Suprapubic skin (tissue), 4 donors: ENCODE measurements at regions not wholly inside any gene's neighbourhood (a gene's known extent, or its start where the extent isn't known, plus 50 kb on each side); places are given as distances from the start of the nearest gene placed in this dataset.
"Not testable (repeated sequence)": the region's sequence is repeated elsewhere in the genome, so short reads cannot be mapped to it uniquely, and the experiment has no call there.

Experiments
- DNase-seq, 2 donors: peaks; one replicate each; pipeline ENCODE4 v3.0.0-alpha.2; 2019; ENCODE audit warnings: low spot score in 2 of 2
- H3K27ac ChIP-seq: fragments of 200-600 bp; sonication (generic); one replicate; pipeline ENCODE4 v1.5.1; 2019
- H3K27me3 ChIP-seq: fragments of 200-600 bp; sonication (generic); one replicate; pipeline ENCODE4 v1.5.1; 2019
- H3K36me3 ChIP-seq: fragments of 200-600 bp; sonication (generic); one replicate; pipeline ENCODE4 v1.5.1; 2019
- H3K4me1 ChIP-seq: fragments of 200-600 bp; sonication (generic); one replicate; pipeline ENCODE4 v1.5.1; 2019
- H3K4me3 ChIP-seq: fragments of 200-600 bp; sonication (generic); one replicate; pipeline ENCODE4 v1.5.1; 2019; ENCODE audit warnings: mild to moderate bottlenecking
- H3K9me3 ChIP-seq: fragments of 200-600 bp; sonication (generic); one replicate; pipeline ENCODE4 v1.5.1; 2019
- CTCF ChIP-seq, 2 donors: fragments of 200-600 bp in 1 of 2; fragments of 450-650 bp in 1 of 2; sonication (generic) in 1 of 2; IDR thresholded peaks; one replicate each; pipeline ENCODE4 v1.5.1; 2016 to 2019; ENCODE audit warnings: antibody characterized with exemption in 2 of 2, mild to moderate bottlenecking in 1 of 2, moderate library complexity in 1 of 2
- EP300 ChIP-seq: sonication (generic); formaldehyde crosslinking; IDR thresholded peaks from one replicate; pipeline ENCODE4 v1.6.1; 2017; ENCODE audit warnings: antibody characterized with exemption
- POLR2A ChIP-seq, 2 donors: fragments of 450-650 bp; IDR thresholded peaks; one replicate each; pipeline ENCODE4 v1.6.1; 2017; ENCODE audit warnings: antibody characterized with exemption in 2 of 2, mild to moderate bottlenecking in 2 of 2, moderate library complexity in 2 of 2
- POLR2AphosphoS5 ChIP-seq, 3 donors: sonication (generic); formaldehyde crosslinking; IDR thresholded peaks; one replicate each; pipeline ENCODE4 v1.6.1; 2017; ENCODE audit warnings: antibody characterized with exemption in 3 of 3
- WGBS: methylation state at CpG from one replicate; pipeline ENCODE4 v1.1.5; 2018; 5-methylcytosine and 5-hydroxymethylcytosine counted together

DNA sequence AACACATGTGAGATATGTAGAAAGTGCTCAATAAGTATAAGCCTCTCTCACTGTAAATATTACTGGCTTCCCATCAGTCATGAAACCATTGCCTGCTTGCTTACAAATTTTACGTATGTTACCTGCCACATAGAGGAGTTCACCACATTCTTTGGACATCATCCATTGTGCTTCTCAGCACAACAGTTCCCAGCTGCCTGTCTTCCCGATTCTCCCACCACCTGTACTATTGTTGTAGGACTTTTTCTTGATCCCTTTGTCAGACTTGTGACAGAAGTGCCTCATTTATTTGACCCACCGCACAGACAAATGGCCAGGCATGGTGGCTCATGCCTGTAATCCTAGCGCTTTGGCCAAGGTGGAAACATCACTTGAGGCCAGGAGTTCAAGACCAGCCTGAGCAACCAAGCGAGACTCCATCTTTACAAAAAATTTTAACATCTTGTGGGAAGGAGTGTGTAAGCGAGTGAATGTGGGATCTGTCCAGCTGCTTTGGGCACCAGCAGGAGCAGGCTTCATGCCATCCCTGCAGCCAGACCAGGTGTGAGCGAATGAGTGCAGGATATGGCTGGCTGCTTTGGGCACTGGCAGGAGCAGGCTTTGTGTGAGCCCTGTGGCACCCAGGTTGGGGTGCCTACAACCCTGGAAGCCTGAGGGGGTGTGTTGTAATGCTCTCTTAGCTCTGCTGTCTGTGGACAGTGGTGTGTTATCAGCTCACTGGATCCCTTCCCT is 139.9 kb upstream of the ELL2 start:
- peaks cover 2% of the 10 kb centered on the region for H3K9me3 ChIP-seq
- TF ChIP-seq POLR2A (IDR thresholded peaks at IDR 0.05) = no peak
- TF ChIP-seq EP300 = no peak
- TF ChIP-seq CTCF (IDR thresholded peaks at IDR 0.05) = no peak
- TF ChIP-seq POLR2AphosphoS5 (IDR thresholded peaks at IDR 0.05) = no peak
- no peak overlapping the region for H3K27ac ChIP-seq
- no peak overlapping the region for H3K4me3 ChIP-seq
- no peaks in the 10 kb centered on the region for H3K4me1 ChIP-seq
- H3K27me3 ChIP-seq = no peaks in the 10 kb centered on the region
- 93% methylated on average over 7 of the region's 7 CpGs for WGBS
- DNase-seq = no peak
- no peaks in the 10 kb centered on the region for H3K36me3 ChIP-seq

DNA sequence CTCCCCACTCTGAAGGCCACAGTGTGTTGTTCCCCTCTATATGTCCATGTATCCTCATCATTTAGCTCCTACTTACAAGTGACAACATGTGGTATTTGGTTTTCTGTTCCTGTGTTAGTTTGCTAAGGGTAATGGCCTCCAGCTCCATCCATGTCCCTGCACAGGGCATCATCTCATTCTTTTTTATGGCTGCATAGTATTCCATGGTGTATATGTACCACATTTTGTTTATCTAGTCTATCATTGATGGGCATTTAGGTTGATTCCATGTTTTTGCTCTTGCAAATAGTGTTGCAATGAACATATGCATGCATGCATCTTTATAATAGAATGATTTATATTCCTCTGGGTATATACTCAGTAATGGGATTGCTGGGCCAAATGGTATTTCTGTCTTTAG is 135.8 kb upstream of the ELL2 start:
- not testable (repeated sequence) for H3K36me3 ChIP-seq, H3K27me3 ChIP-seq, DNase-seq, H3K27ac ChIP-seq, H3K9me3 ChIP-seq, H3K4me3 ChIP-seq
- peaks cover 22% of the 10 kb centered on the region for H3K4me1 ChIP-seq

DNA sequence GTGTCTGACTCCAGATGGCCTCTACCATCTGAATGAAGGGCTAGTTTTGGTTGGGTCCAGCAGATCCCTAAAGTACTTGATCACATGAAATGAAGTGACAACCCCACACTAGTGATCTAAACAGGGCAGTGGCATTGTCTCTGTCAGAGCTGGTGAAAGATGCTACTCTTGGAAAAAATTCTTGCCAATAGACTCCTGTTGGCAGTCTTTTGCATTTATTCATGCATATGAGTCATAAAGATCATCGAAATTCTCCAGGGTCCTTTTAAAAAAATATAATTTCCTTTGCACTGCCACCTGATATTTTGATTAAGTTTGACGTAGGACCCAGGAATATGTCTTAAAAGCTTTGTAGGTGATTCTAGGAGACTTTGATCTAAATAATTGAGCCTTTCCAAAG is 135.1 kb upstream of the ELL2 start:
- no peaks in the 10 kb centered on the region for H3K36me3 ChIP-seq
- peaks cover 2% of the 10 kb centered on the region for H3K9me3 ChIP-seq
- H3K27me3 ChIP-seq = no peaks in the 10 kb centered on the region
- TF ChIP-seq CTCF (IDR thresholded peaks at IDR 0.05) = no peak
- no peak for TF ChIP-seq POLR2AphosphoS5 (IDR thresholded peaks at IDR 0.05)
- no peak for TF ChIP-seq EP300
- no peak for TF ChIP-seq POLR2A (IDR thresholded peaks at IDR 0.05)
- peaks cover 22% of the 10 kb centered on the region for H3K4me1 ChIP-seq
- WGBS = 57% methylated on average over 2 of the region's 2 CpGs
- no peak overlapping the region for H3K27ac ChIP-seq
- DNase-seq = no peak
- H3K4me3 ChIP-seq = no peak overlapping the region

DNA sequence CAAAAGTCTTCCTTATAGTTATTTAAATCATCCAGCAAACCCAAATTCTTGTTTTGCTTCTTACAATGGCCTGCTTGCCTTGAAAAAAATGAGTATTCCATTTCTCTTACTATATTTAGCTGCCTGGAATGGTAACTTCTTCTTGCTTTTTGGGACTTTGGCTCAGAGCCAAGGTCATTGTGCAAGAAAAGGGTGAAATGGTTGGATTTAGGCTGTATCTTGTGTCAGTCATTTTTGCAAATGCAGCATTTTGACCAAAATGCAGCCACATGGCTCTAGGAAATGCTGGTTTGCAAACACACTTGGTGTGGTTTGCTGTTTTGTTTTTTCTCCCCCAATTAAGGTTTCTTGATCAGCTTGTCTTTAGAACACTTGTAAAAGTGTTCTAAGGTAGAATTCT is 133.3 kb upstream of the ELL2 start:
- Histone ChIP-seq H3K9me3 (peaks cover 2% of the 10 kb centered on the region), H3K27me3 (no peaks in the 10 kb centered on the region), H3K36me3 (no peaks in the 10 kb centered on the region), H3K27ac (peak overlapping the region; percentile 55), H3K4me1 (peaks cover 22% of the 10 kb centered on the region), H3K4me3 (no peak overlapping the region)
- DNase-seq = no peak
- TF ChIP-seq POLR2AphosphoS5 (IDR thresholded peaks at IDR 0.05) = peak in 1 of 3 donors; percentile 34
- no peak for TF ChIP-seq POLR2A (IDR thresholded peaks at IDR 0.05)

- DNase-seq = no peak
- Histone ChIP-seq H3K9me3 (peaks cover 2% of the 10 kb centered on the region), H3K36me3 (no peaks in the 10 kb centered on the region), H3K27ac (peak overlapping the region; percentile 55), H3K4me1 (peaks cover 22% of the 10 kb centered on the region), H3K27me3 (no peaks in the 10 kb centered on the region), H3K4me3 (no peak overlapping the region)
- 47% methylated on average over 1 of the region's 1 CpG for WGBS
- TF ChIP-seq POLR2AphosphoS5 (IDR thresholded peaks at IDR 0.05) (no peak), POLR2A (IDR thresholded peaks at IDR 0.05) (no peak), CTCF (IDR thresholded peaks at IDR 0.05) (no peak), EP300 (no peak)
These were observed 132.3 kb upstream of the ELL2 start for GRCh38 chr5:96093890-96094381.

GRCh38 chr5:96093340-96093739 is 131.7 kb upstream of the ELL2 start:
- Histone ChIP-seq H3K9me3 (peaks cover 2% of the 10 kb centered on the region), H3K36me3 (no peaks in the 10 kb centered on the region), H3K27ac (peak overlapping the region; percentile 55), H3K4me3 (no peak overlapping the region), H3K27me3 (no peaks in the 10 kb centered on the region), H3K4me1 (peaks cover 22% of the 10 kb centered on the region)
- DNase-seq = no peak
- WGBS = 76% methylated on average over 3 of the region's 3 CpGs
- TF ChIP-seq CTCF (IDR thresholded peaks at IDR 0.05) = no peak
- no peak for TF ChIP-seq EP300
- TF ChIP-seq POLR2A (IDR thresholded peaks at IDR 0.05) = no peak
- TF ChIP-seq POLR2AphosphoS5 (IDR thresholded peaks at IDR 0.05) = no peak
